ENCODE measurements at regions not wholly inside any gene's neighbourhood (a gene's known extent, or its start where the extent isn't known, plus 50 kb on each side); places are given as distances from the start of the nearest gene placed in this dataset.

DNA sequence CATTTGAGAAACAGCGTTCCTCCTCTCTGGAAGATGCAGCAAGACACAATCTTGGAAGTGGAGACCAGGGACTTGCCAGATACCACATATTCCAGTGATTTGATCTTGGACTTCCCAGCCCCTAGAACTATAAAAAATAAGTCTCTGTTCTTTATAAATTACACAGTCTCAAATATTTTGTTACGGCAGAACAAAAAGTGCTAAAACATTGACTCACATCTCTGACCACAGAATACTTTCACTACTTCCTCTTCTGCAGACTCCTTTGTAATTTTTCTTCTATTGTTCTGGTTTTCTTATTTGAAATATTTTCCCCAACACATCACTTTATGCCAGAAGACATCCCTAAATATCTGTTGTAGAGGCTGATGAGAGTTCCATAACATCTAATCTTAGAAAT, 706.1 kb upstream of the CDH18 start:
- DNase-seq (no peak), ATAC-seq (no peak)
- no peaks in the 10 kb centered on the region for H3K36me3 ChIP-seq
- WGBS, 2 donors, result 45 to 64% methylated on average over 2 of the region's 2 CpGs
- no peaks in the 10 kb centered on the region for H3K27me3 ChIP-seq
- H3K4me1 ChIP-seq, result no peaks in the 10 kb centered on the region
- intact Hi-C loops (cut with DNase I), result no loop called here
- TF ChIP-seq, protein P1, sequence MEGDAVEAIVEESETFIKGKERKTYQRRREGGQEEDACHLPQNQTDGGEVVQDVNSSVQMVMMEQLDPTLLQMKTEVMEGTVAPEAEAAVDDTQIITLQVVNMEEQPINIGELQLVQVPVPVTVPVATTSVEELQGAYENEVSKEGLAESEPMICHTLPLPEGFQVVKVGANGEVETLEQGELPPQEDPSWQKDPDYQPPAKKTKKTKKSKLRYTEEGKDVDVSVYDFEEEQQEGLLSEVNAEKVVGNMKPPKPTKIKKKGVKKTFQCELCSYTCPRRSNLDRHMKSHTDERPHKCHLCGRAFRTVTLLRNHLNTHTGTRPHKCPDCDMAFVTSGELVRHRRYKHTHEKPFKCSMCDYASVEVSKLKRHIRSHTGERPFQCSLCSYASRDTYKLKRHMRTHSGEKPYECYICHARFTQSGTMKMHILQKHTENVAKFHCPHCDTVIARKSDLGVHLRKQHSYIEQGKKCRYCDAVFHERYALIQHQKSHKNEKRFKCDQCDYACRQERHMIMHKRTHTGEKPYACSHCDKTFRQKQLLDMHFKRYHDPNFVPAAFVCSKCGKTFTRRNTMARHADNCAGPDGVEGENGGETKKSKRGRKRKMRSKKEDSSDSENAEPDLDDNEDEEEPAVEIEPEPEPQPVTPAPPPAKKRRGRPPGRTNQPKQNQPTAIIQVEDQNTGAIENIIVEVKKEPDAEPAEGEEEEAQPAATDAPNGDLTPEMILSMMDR (IDR thresholded peaks at IDR 0.05), result no peak
- H3K9me3 ChIP-seq, result peaks cover 0 to 18% (median 0%) of the 10 kb centered on the region in 11 donors
- no peak overlapping the region for H3K4me3 ChIP-seq
- H3K27ac ChIP-seq, result no peak overlapping the region

DNA sequence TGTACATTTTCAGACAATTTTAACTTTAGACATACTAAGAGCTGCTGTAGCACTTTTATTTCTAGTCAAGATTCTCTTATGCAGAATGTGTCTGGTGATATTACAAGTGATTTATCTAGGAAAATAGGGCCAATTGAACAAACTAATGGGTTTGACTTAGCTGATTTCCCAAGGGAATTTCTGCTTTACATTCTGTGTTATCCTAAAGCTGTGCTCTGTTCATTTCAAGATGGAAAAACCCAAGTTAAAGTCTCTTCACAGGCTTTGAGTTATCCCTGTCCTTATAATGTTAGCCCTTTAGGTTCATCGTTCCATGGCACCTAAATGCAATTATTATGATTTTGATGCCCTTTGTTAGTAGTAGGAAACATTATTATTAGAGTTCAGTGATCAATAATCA, 704.9 kb upstream of the CDH18 start:
- no peak overlapping the region for H3K4me3 ChIP-seq
- no peak for DNase-seq
- peaks cover 0 to 18% (median 0%) of the 10 kb centered on the region in 11 donors for H3K9me3 ChIP-seq
- no peaks in the 10 kb centered on the region for H3K36me3 ChIP-seq
- H3K4me1 ChIP-seq, result no peaks in the 10 kb centered on the region
- no peak for ATAC-seq
- intact Hi-C loops (cut with DNase I), result no loop called here
- H3K27ac ChIP-seq, result no peak overlapping the region
- H3K27me3 ChIP-seq, result no peaks in the 10 kb centered on the region
- 71 to 75% methylated on average over 1 of the region's 1 CpG for WGBS, 2 donors
- TF ChIP-seq, protein P1 (IDR thresholded peaks at IDR 0.05), result no peak

DNA sequence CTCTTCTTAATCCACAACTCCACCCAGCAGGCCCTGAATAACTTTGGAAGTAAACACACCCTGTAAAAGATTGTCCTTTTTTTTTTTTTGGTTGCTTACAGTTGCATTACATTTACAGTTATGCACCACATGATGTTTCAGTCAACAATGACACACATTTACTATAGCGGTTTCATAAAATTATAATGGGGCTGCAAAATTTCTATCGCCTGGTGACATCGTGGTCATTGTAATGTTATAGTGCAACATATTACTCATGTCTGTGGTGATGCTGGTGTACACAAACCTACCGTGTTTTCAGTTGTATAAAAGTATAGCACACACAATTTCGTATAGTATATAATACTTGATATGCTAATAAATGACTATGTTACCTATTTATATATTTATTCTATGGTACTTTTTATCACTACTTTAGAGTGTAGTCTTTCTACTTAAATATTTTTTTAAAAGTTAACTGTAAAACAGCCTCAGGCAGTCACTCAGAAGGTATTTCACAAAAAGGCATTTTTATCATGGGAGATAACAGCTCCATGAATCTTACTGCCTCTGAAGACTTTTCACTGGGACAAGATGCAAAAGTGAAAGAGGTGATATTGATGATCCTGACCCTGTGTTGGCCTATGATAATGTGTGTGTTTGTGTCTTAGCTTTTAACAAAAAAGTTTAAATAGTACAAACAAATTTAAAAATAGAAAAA, 695.4 kb upstream of the CDH18 start:
- no peak overlapping the region for H3K4me3 ChIP-seq
- DNase-seq (no peak), ATAC-seq (no peak)
- intact Hi-C loops (cut with DNase I), result no loop called here
- no peaks in the 10 kb centered on the region for H3K27me3 ChIP-seq
- WGBS, 2 donors, result 70 to 78% methylated on average over 5 of the region's 5 CpGs
- H3K36me3 ChIP-seq, result no peaks in the 10 kb centered on the region
- H3K27ac ChIP-seq, result no peak overlapping the region
- TF ChIP-seq, protein P1 (IDR thresholded peaks at IDR 0.05), result no peak
- no peaks in the 10 kb centered on the region for H3K9me3 ChIP-seq
- no peaks in the 10 kb centered on the region for H3K4me1 ChIP-seq

DNA sequence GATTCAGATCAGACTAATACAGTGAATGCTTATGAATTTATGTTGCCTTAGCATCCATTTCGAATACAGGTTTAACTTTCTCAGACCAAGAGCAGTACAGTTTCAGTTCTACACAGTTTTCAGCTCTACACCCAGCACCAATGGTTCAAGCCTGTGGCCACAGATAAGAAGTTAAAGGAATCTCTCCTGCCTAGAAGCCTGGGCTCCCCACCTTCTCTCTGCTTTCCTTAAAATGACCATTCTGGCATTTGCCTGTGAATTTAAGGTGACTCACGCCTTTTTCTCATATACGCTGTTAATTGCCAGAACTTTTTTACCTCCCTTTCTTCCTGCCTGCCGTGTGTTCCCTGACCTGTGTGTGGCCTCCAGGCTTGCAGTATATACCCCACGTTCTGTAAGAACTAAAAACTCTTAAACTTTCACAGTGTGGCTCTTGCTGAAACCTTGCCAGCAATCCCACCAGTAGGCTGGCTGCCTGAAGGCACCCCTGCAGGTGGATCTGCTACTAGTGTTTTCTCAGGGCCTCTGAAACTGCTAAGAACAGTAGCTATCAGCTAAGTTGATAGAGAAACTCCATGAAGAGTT, 692.8 kb upstream of the CDH18 start:
- no peaks in the 10 kb centered on the region for H3K27me3 ChIP-seq
- H3K4me3 ChIP-seq, result no peak overlapping the region
- 59% methylated on average over 5 of the region's 5 CpGs for WGBS, 2 donors
- no peak for DNase-seq
- TF ChIP-seq, protein P1 (IDR thresholded peaks at IDR 0.05), result no peak
- H3K9me3 ChIP-seq, result no peaks in the 10 kb centered on the region
- no peaks in the 10 kb centered on the region for H3K36me3 ChIP-seq
- intact Hi-C loops (cut with DNase I), result no loop called here
- no peak for ATAC-seq
- no peaks in the 10 kb centered on the region for H3K4me1 ChIP-seq
- H3K27ac ChIP-seq, result no peak overlapping the region
